HEK293T (cell line): ENCODE measurements at regions not wholly inside any gene's neighbourhood (a gene's known extent, or its start where the extent isn't known, plus 50 kb on each side); places are given as distances from the start of the nearest gene placed in this dataset.
"Not testable (repeated sequence)": the region's sequence is repeated elsewhere in the genome, so short reads cannot be mapped to it uniquely, and the experiment has no call there.

Experiments
- CTCF ChIA-PET: fragments of 350-600 bp; formaldehyde crosslinking; extraction: SDS; loops from one replicate; lab custom pipeline; 2021; ENCODE audit warnings: antibody characterized with exemption, inconsistent platforms; lab: Yijun Ruan, JAX
- POLR2A ChIA-PET: fragments of 350-600 bp; formaldehyde crosslinking; extraction: SDS; loops from one replicate; lab custom pipeline; 2020; ENCODE audit warnings: antibody characterized with exemption, inconsistent platforms; lab: Yijun Ruan, JAX
- DNase-seq: peaks from one replicate; pipeline ENCODE4 v3.0.0; 2012; ENCODE audit warnings: mixed read lengths; ENCODE audit errors: extremely low spot score
- ARNT ChIP-seq: fragments of 450-650 bp; IDR thresholded peaks from 2 replicates; pipeline ENCODE4 v1.6.1; 2017; ENCODE audit warnings: mild to moderate bottlenecking
- BHLHE40 ChIP-seq: fragments of 450-650 bp; IDR thresholded peaks from 2 replicates; pipeline ENCODE4 v1.6.1; 2016; ENCODE audit warnings: mild to moderate bottlenecking, moderate library complexity, borderline replicate concordance
- CTBP1 ChIP-seq: fragments of 450-650 bp; IDR thresholded peaks from 2 replicates; pipeline ENCODE4 v1.6.1; 2016; ENCODE audit warnings: borderline replicate concordance
- ELF4 ChIP-seq: fragments of 450-650 bp; IDR thresholded peaks from 2 replicates; pipeline ENCODE4 v1.6.1; 2017; ENCODE audit warnings: antibody characterized with exemption
- FOXA1 ChIP-seq: fragments of 450-650 bp; IDR thresholded peaks from 2 replicates; pipeline ENCODE4 v1.6.1; 2016; ENCODE audit warnings: mild to moderate bottlenecking
- FOXK2 ChIP-seq: fragments of 450-650 bp; IDR thresholded peaks from 2 replicates; pipeline ENCODE4 v1.6.1; 2016; ENCODE audit warnings: mild to moderate bottlenecking
- FOXM1 ChIP-seq: fragments of 450-650 bp; IDR thresholded peaks from 2 replicates; pipeline ENCODE4 v1.6.1; 2017; ENCODE audit warnings: mild to moderate bottlenecking, borderline replicate concordance
- HDGF ChIP-seq: fragments of 450-650 bp; IDR thresholded peaks from 2 replicates; pipeline ENCODE4 v1.6.1; 2017; ENCODE audit warnings: antibody characterized with exemption, borderline replicate concordance
- L3MBTL2 ChIP-seq: fragments of 450-650 bp; conservative IDR thresholded peaks from 2 replicates; pipeline ENCODE4 v1.6.1; 2016; ENCODE audit warnings: mild to moderate bottlenecking
- LEF1 ChIP-seq: fragments of 450-650 bp; IDR thresholded peaks from 2 replicates; pipeline ENCODE4 v1.6.1; 2017; ENCODE audit warnings: mild to moderate bottlenecking, borderline replicate concordance
- NFRKB ChIP-seq: fragments of 450-650 bp; IDR thresholded peaks from 2 replicates; pipeline ENCODE4 v1.6.1; 2016; ENCODE audit warnings: mild to moderate bottlenecking, moderate library complexity
- SP1 ChIP-seq: fragments of 450-650 bp; IDR thresholded peaks from 2 replicates; pipeline ENCODE4 v1.6.1; 2017
- SUZ12 ChIP-seq: fragments of 450-650 bp; IDR thresholded peaks from 2 replicates; pipeline ENCODE4 v1.6.1; 2016; ENCODE audit warnings: mild to moderate bottlenecking
- TARDBP ChIP-seq: fragments of 450-650 bp; IDR thresholded peaks from 2 replicates; pipeline ENCODE4 v1.6.1; 2016
- ZNF384 ChIP-seq: fragments of 450-650 bp; IDR thresholded peaks from 2 replicates; pipeline ENCODE4 v1.6.1; 2016
- TF ChIP-seq, protein P1 (sequence below): fragments of 450-650 bp; IDR thresholded peaks from 2 replicates; pipeline ENCODE4 v1.6.1; 2016

DNA sequence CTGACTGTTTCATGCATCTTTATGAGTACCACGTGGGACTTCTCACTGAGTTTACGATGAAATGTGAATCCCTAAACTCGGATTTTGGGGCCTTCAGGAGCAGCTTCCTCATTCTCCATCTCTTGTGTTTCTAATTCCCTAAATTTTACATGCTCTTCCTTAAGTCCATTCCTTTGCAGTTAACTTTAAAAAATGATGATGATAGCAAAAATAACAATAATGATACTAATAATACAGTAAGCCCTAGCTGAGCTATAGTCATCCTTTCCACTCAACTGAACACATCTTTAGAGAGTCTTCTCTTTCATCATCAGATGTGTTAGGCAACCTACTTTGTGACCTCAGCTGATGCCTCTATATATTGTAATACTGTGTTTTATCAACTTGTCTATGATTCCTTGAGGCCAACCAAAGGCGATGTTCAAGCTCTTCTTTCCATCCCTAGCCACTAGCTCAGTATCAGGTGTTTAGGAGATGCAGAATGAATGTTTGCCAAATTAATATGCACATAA is 1196.4 kb downstream of the VRK1 start:
- POLR2A ChIA-PET: no interaction called here
- no peak for DNase-seq
- CTCF ChIA-PET: no interaction called here
- TF ChIP-seq, protein P1, sequence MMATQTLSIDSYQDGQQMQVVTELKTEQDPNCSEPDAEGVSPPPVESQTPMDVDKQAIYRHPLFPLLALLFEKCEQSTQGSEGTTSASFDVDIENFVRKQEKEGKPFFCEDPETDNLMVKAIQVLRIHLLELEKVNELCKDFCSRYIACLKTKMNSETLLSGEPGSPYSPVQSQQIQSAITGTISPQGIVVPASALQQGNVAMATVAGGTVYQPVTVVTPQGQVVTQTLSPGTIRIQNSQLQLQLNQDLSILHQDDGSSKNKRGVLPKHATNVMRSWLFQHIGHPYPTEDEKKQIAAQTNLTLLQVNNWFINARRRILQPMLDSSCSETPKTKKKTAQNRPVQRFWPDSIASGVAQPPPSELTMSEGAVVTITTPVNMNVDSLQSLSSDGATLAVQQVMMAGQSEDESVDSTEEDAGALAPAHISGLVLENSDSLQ: no peak
- TF ChIP-seq NFRKB (no peak), ARNT (no peak), FOXK2 (no peak), ELF4 (no peak), L3MBTL2 (no peak), SP1 (no peak), FOXA1 (no peak), LEF1 (no peak), HDGF (no peak), FOXM1 (no peak), SUZ12 (no peak), BHLHE40 (no peak), TARDBP (no peak), CTBP1 (no peak), ZNF384 (no peak)

DNA sequence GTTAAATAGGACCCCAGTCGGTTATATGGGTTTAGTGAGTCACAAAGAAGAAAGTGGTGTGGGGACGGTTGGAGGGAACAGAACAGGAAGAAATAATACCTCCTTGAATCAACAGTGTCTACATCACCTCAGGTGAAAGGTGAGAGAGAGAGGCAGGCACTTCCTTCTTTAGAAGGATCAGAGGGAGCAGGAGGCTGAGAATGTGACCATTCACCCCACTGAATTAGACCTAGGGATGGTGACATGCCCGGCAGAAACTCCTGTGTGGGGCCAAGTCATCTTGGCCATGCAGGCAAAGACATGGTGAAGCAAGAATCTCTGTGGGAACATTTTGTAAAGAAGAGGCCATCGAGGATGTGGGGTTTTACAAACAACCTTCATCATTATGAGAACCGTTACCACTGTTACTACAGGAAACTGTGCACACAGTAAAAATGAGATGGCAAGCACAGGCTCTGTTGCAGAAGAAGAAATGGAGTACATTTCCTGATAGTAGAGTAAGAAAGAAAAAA is 1196.9 kb downstream of the VRK1 start:
- POLR2A ChIA-PET: no interaction called here
- CTCF ChIA-PET: no interaction called here
- no peak for TF ChIP-seq FOXK2
- TF ChIP-seq FOXA1: no peak
- TF ChIP-seq SUZ12: no peak
- TF ChIP-seq HDGF: no peak
- TF ChIP-seq SP1: no peak
- TF ChIP-seq FOXM1: no peak
- TF ChIP-seq NFRKB: no peak
- no peak for TF ChIP-seq ARNT
- TF ChIP-seq, protein P1: no peak
- TF ChIP-seq BHLHE40: no peak
- no peak for TF ChIP-seq ZNF384
- no peak for TF ChIP-seq CTBP1
- no peak for TF ChIP-seq ELF4
- no peak for TF ChIP-seq TARDBP
- no peak for TF ChIP-seq L3MBTL2
- TF ChIP-seq LEF1: no peak

DNA sequence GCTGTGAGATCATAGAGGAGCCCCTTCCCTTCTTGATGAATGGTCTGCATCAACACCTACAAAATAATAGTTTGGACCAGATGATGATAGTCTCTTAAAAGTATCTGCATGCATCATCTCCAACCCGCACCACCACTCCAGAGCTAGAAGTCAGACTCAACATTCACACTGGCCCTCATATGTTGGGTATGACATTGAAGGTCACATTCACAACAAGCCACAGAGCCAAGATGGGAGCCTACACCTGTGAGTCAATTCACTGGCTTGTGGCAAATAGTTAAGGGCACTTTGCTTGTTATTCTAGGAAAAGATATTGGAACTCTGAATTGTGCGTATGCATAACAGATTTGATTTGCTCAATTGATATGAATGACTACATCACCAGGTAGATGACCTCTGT is 1197.9 kb downstream of the VRK1 start:
- ChIA-PET POLR2A (no interaction called here), CTCF (interaction anchor here (0.6 kb wide), 1 partner anchor 30 kb away, joined by 3 read pairs; no protein-coding TSS in a partner anchor)
- TF ChIP-seq BHLHE40 (no peak), ELF4 (no peak), ZNF384 (no peak), L3MBTL2 (no peak), FOXK2 (no peak), ARNT (no peak), HDGF (no peak), TARDBP (no peak), LEF1 (no peak), CTBP1 (no peak)
- DNase-seq: no peak

More for the DNA sequence above, 1196.9 kb downstream of the VRK1 start:
- DNase-seq: no peak

DNA sequence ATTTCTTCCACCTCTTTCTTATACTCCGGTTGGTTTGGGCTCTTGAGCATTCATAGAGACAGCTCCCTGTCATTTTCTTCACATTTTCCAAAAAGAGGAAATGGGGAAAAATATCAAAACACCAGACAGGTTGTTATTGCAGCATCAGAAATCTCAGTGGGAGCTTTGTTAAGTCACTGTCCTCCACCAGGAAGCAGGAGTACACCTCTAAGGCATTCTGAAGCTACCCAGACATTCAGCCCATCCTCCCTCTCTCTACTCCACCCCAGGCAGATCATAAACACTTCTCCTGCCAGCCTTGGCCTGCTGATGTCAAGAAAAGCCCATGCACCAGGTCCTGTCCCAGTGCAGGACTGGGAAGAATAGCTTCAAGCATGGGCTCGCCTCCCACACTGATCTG is 1198.3 kb downstream of the VRK1 start:
- ChIA-PET CTCF (interaction anchor here (0.6 kb wide), 1 partner anchor 30 kb away, joined by 3 read pairs; no protein-coding TSS in a partner anchor), POLR2A (no interaction called here)
- TF ChIP-seq ARNT (no peak), SP1 (no peak), TARDBP (no peak), SUZ12 (no peak), NFRKB (no peak), CTBP1 (no peak), BHLHE40 (no peak), ELF4 (no peak), L3MBTL2 (no peak), FOXA1 (no peak), ZNF384 (no peak), LEF1 (no peak), FOXK2 (no peak), FOXM1 (no peak)
- TF ChIP-seq, protein P1: no peak
- no peak for DNase-seq

GRCh38 chr14:98006008-98006407 is 1208.8 kb downstream of the VRK1 start:
- POLR2A ChIA-PET: no interaction called here
- DNase-seq: no peak
- CTCF ChIA-PET: no interaction called here
- TF ChIP-seq FOXK2 (no peak), FOXA1 (no peak), SUZ12 (no peak), ZNF384 (no peak), ARNT (no peak), TARDBP (no peak), NFRKB (no peak), ELF4 (no peak), SP1 (no peak), CTBP1 (no peak), HDGF (no peak)

GRCh38 chr14:98008381-98009113 is 1211.4 kb downstream of the VRK1 start:
- CTCF ChIA-PET: interaction anchor here (0.6 to 0.7 kb wide), 2 partner anchors 15 to 241 kb away, joined by 3 to 8 read pairs; no protein-coding TSS in a partner anchor
- POLR2A ChIA-PET: no interaction called here

DNA sequence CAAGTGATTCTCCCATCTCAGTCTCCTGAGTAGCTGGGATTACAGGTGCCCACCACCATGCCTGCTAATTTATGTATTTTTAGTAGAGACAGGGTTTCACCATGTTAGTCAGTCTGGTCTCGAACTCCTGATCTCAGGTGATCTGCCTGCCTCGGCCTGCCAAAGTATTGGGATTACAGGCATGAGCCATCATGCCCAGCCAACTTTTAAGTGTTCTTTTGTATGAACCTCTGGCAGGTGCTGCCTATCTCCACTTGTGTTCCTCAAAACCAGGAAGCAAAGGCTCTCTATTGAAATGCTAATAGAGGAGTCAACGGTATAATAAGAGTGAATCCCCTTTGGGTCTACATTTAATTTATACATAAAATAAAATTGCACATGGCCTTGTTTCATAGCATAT is 1212.0 kb downstream of the VRK1 start:
- POLR2A ChIA-PET, DNase-seq: not testable (repeated sequence)
- CTCF ChIA-PET: interaction anchor here (0.6 to 0.7 kb wide), 2 partner anchors 14 to 240 kb away, joined by 3 to 8 read pairs; no protein-coding TSS in a partner anchor

More at GRCh38 chr14:98008381-98009113, 1211.4 kb downstream of the VRK1 start:
- DNase-seq: no peak
- TF ChIP-seq CTBP1 (no peak), ELF4 (no peak), SUZ12 (no peak), NFRKB (no peak), LEF1 (no peak), L3MBTL2 (no peak), HDGF (no peak), ZNF384 (no peak), TARDBP (no peak), FOXA1 (no peak), BHLHE40 (no peak)
